ENCODE measurements at regions not wholly inside any gene's neighbourhood (a gene's known extent, or its start where the extent isn't known, plus 50 kb on each side); places are given as distances from the start of the nearest gene placed in this dataset.

- no peaks in the 10 kb centered on the region for H3K9me3 Mint-ChIP-seq
- Histone ChIP-seq H3K14ac (ENCODE audit: insufficient read depth, low read length) (no peak overlapping the region), H3K23ac (ENCODE audit: insufficient read length, low read depth, low read length) (no peak overlapping the region), H3K4me1 (ENCODE audit: insufficient read depth, low read length) (no peaks in the 10 kb centered on the region), H3K9ac (ENCODE audit: extremely low read depth, insufficient read length, low read length) (no peak overlapping the region), H3K4me2 (ENCODE audit: insufficient read depth, insufficient read length, low read length) (no peak overlapping the region), H2AFZ (ENCODE audit: low read length) (no peak overlapping the region), H4K5ac (ENCODE audit: insufficient read length, low read depth, low read length) (no peak overlapping the region), H3K23me2 (ENCODE audit: insufficient read length, low read depth, low read length, poor library complexity, severe bottlenecking) (no peaks in the 10 kb centered on the region), H2BK120ac (ENCODE audit: low read depth, low read length, poor library complexity, severe bottlenecking) (no peak overlapping the region), H3K27me3 (ENCODE audit: insufficient read depth, low read length) (no peaks in the 10 kb centered on the region), H3K79me1 (ENCODE audit: insufficient read depth, low read depth, low read length, poor library complexity, severe bottlenecking) (no peaks in the 10 kb centered on the region), H2BK12ac (ENCODE audit: insufficient read length, low read depth, low read length) (no peak overlapping the region), H2BK15ac (ENCODE audit: low read depth, low read length) (no peak overlapping the region), H4K8ac (replicated peaks; ENCODE audit: insufficient read length, low read depth, low read length) (no peak overlapping the region), H3K56ac (ENCODE audit: insufficient read length, low read depth, low read length) (no peak overlapping the region), H2BK20ac (ENCODE audit: low read depth, low read length, poor library complexity, severe bottlenecking) (no peak overlapping the region), H3T11ph (ENCODE audit: low read length) (no peak overlapping the region), H2BK5ac (ENCODE audit: insufficient read length, low read length) (no peak overlapping the region), H3K79me2 (ENCODE audit: insufficient read depth, low read length) (no peaks in the 10 kb centered on the region), H3K18ac (ENCODE audit: insufficient read length, low read depth, low read length) (no peak overlapping the region), H4K91ac (ENCODE audit: insufficient read length, low read depth, low read length) (no peak overlapping the region), H3K27ac (ENCODE audit: insufficient read length, low read depth, low read length) (no peak overlapping the region), H3K4ac (ENCODE audit: low read depth, low read length) (no peak overlapping the region), H2AK5ac (ENCODE audit: insufficient read length, low read length) (no peak overlapping the region), H4K20me1 (ENCODE audit: control insufficient read depth, insufficient read depth, insufficient read length) (no peaks in the 10 kb centered on the region), H3K9me3 (ENCODE audit: control insufficient read depth, low read depth, low read length) (no peaks in the 10 kb centered on the region)
- no peak for DNase-seq
- no peaks in the 10 kb centered on the region for H3K36me3 Mint-ChIP-seq (ENCODE audit: insufficient read depth in 1 of 3, low read depth in 3 of 3)
- H3K27ac Mint-ChIP-seq, result no peak overlapping the region
- no peaks in the 10 kb centered on the region for H3K4me1 Mint-ChIP-seq
- no CpG with 5 or more reads among the region's 5 CpGs for WGBS (ENCODE audit: extremely low coverage, insufficient read length, low lambda C conversion rate)
- TF ChIP-seq, protein P1, sequence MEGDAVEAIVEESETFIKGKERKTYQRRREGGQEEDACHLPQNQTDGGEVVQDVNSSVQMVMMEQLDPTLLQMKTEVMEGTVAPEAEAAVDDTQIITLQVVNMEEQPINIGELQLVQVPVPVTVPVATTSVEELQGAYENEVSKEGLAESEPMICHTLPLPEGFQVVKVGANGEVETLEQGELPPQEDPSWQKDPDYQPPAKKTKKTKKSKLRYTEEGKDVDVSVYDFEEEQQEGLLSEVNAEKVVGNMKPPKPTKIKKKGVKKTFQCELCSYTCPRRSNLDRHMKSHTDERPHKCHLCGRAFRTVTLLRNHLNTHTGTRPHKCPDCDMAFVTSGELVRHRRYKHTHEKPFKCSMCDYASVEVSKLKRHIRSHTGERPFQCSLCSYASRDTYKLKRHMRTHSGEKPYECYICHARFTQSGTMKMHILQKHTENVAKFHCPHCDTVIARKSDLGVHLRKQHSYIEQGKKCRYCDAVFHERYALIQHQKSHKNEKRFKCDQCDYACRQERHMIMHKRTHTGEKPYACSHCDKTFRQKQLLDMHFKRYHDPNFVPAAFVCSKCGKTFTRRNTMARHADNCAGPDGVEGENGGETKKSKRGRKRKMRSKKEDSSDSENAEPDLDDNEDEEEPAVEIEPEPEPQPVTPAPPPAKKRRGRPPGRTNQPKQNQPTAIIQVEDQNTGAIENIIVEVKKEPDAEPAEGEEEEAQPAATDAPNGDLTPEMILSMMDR (conservative IDR thresholded peaks at IDR 0.05), result no peak
- H3K4me3 Mint-ChIP-seq, result no peak overlapping the region
- H3K27me3 Mint-ChIP-seq (ENCODE audit: low read depth), result no peaks in the 10 kb centered on the region
These were observed 290.5 kb upstream of the KYNU start for GRCh38 chr2:142586693-142587580.

Measured in H9 (cell line).